ENCODE measurements at regions not wholly inside any gene's neighbourhood (a gene's known extent, or its start where the extent isn't known, plus 50 kb on each side); places are given as distances from the start of the nearest gene placed in this dataset.

DNA sequence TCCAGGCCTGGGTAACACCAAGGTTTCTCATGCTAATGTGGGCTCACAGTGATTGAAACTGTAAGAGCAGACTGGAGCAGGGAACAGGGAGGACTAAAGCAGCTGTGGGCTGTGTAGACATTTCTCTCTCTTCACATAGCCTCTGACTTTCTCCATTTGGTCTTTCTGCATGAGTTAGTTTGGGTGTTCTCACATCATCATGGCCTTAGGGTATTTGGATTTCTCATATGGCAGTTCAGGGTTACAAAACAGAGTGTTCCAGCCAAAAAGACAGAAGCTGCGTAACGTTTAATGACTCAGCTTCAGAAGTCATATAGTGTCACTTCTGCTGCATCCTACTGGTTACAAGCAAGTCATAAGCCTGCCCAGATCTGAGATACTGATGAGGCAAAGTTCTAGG, 52.0 kb upstream of the OSBPL8 start:
- Histone ChIP-seq H3K4me1 (ENCODE audit: control insufficient read depth, low read depth, low read length) (peaks cover 3% of the 10 kb centered on the region), H3K27ac (ENCODE audit: low read length) (no peak overlapping the region), H3K4me3 (ENCODE audit: low read length) (no peak overlapping the region), H3K27me3 (ENCODE audit: control insufficient read depth, insufficient read depth, low read length) (no peaks in the 10 kb centered on the region), H3K9me3 (ENCODE audit: control insufficient read depth, low read depth, low read length) (no peaks in the 10 kb centered on the region), H3K36me3 (ENCODE audit: control insufficient read depth, low read depth, low read length) (no peaks in the 10 kb centered on the region), H3K9ac (ENCODE audit: low read length) (no peak overlapping the region)

DNA sequence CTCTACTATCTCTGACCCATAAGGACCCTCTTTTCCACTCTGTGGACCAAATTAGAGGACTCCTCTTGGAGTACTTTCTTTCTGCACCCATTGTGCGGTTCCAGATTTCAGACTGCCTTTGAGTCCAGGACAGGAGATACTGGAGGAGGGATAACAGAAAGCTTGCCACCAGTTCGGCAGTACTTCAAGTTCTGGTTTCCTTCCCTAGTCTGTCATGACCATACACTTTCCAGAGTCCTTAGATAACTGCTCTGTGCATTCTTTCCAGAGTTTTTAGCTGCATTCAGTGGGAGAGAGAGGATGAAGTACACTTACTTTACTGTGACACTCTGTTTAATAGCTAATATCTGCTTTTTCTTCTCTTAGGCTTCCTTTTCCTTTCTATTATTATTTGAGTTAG, 54.8 kb upstream of the OSBPL8 start:
- H3K9ac ChIP-seq (ENCODE audit: low read length), result no peak overlapping the region
- H3K27me3 ChIP-seq (ENCODE audit: control insufficient read depth, insufficient read depth, low read length), result no peaks in the 10 kb centered on the region
- H3K4me3 ChIP-seq (ENCODE audit: low read length), result no peak overlapping the region
- peaks cover 3% of the 10 kb centered on the region for H3K4me1 ChIP-seq (ENCODE audit: control insufficient read depth, low read depth, low read length)
- H3K27ac ChIP-seq (ENCODE audit: low read length), result no peak overlapping the region
- no peaks in the 10 kb centered on the region for H3K36me3 ChIP-seq (ENCODE audit: control insufficient read depth, low read depth, low read length)
- no peaks in the 10 kb centered on the region for H3K9me3 ChIP-seq (ENCODE audit: control insufficient read depth, low read depth, low read length)

DNA sequence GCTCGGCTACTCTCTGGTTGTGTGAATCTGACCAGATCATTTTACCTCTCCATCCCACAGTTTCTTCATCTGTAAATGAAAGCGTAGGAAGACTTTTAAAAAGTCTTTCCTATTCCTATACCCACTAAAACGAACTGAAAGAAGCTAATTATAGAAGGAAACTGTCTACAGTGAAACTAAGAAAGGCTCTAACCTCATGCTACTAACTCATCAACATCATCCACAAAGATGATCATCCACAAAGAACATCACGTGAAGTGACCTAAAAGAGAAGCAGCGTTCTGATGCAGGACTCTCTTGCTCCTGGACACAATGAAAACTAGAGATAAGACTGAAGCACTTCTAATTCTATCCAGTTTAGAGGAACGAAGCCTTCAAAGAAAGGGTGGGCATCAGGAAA, 58.5 kb upstream of the OSBPL8 start:
- H3K4me3 ChIP-seq (ENCODE audit: low read length), result no peak overlapping the region
- H3K4me1 ChIP-seq (ENCODE audit: control insufficient read depth, low read depth, low read length), result no peaks in the 10 kb centered on the region
- H3K27me3 ChIP-seq (ENCODE audit: control insufficient read depth, insufficient read depth, low read length), result no peaks in the 10 kb centered on the region
- H3K9ac ChIP-seq (ENCODE audit: low read length), result no peak overlapping the region
- no peak overlapping the region for H3K27ac ChIP-seq (ENCODE audit: low read length)
- H3K9me3 ChIP-seq (ENCODE audit: control insufficient read depth, low read depth, low read length), result no peaks in the 10 kb centered on the region
- H3K36me3 ChIP-seq (ENCODE audit: control insufficient read depth, low read depth, low read length), result no peaks in the 10 kb centered on the region

DNA sequence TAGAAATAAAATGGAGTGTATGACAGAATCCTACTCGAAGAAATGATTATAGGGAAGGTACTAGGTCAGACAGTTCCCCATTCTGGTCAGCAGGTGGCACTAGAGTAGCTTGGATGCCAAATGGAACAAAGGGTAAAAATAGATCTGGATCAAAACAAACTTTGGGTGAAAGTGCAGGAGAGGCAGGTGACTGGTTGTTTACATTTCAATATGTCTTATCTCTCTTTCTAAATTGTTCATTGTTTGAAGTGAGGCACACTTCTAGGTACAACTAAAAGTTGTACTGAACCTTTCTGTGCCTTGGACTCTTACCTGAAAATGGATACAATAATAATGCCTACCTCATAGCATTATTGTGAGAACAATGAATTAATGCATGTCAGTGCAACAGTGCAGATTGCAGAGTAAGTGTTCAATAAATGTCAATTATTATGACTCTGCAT, 62.0 kb upstream of the OSBPL8 start:
- H3K4me1 ChIP-seq (ENCODE audit: control insufficient read depth, low read depth, low read length), result no peaks in the 10 kb centered on the region
- no peaks in the 10 kb centered on the region for H3K9me3 ChIP-seq (ENCODE audit: control insufficient read depth, low read depth, low read length)
- H3K27ac ChIP-seq (ENCODE audit: low read length), result no peak overlapping the region
- H3K9ac ChIP-seq (ENCODE audit: low read length), result no peak overlapping the region
- H3K4me3 ChIP-seq (ENCODE audit: low read length), result no peak overlapping the region
- no peaks in the 10 kb centered on the region for H3K27me3 ChIP-seq (ENCODE audit: control insufficient read depth, insufficient read depth, low read length)
- H3K36me3 ChIP-seq (ENCODE audit: control insufficient read depth, low read depth, low read length), result no peaks in the 10 kb centered on the region

DNA sequence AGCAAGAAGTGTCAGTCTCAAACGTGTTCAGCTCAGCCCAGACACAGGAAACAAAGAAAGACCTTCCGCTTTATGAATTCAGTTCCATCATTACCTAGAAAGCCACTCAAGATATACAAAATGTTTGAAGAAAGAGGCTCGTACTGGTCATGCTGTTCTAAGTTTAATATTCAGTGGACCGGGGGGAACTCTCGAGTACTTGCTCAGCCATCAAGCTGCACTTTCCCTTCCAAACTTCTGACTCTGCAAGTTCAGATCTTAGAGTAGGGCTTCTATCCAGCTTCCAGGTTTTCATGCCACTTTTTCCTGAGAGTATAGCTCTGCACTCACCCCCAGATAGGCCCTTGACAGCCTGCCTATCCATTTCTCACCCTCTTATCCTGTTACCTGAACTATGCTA, 62.8 kb upstream of the OSBPL8 start:
- no peaks in the 10 kb centered on the region for H3K4me1 ChIP-seq (ENCODE audit: control insufficient read depth, low read depth, low read length)
- H3K4me3 ChIP-seq (ENCODE audit: low read length), result no peak overlapping the region
- no peak overlapping the region for H3K27ac ChIP-seq (ENCODE audit: low read length)
- H3K9me3 ChIP-seq (ENCODE audit: control insufficient read depth, low read depth, low read length), result no peaks in the 10 kb centered on the region
- H3K36me3 ChIP-seq (ENCODE audit: control insufficient read depth, low read depth, low read length), result no peaks in the 10 kb centered on the region
- no peaks in the 10 kb centered on the region for H3K27me3 ChIP-seq (ENCODE audit: control insufficient read depth, insufficient read depth, low read length)
- no peak overlapping the region for H3K9ac ChIP-seq (ENCODE audit: low read length)

DNA sequence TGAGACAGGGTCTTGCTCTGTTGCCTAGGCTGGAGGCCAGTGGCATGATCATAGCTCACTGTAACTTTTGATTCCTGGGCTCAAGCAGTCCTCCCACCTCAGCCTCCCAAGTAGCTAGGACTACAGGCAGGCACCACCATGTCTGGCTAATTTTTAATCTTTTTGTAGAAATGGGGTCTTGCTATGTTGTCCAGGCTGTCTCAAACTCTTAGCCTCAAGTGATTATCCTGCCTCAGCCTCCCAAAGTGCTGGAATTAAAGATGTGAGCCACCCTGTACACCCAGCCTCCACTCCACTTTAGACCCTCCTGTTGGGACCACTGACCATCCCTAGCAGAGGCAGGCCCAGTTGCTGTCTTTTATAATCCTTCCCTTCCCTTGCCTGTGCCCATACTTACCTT, 63.3 kb upstream of the OSBPL8 start:
- no peaks in the 10 kb centered on the region for H3K4me1 ChIP-seq (ENCODE audit: control insufficient read depth, low read depth, low read length)
- no peak overlapping the region for H3K9ac ChIP-seq (ENCODE audit: low read length)
- no peaks in the 10 kb centered on the region for H3K9me3 ChIP-seq (ENCODE audit: control insufficient read depth, low read depth, low read length)
- no peak overlapping the region for H3K27ac ChIP-seq (ENCODE audit: low read length)
- H3K4me3 ChIP-seq (ENCODE audit: low read length), result no peak overlapping the region
- no peaks in the 10 kb centered on the region for H3K27me3 ChIP-seq (ENCODE audit: control insufficient read depth, insufficient read depth, low read length)
- H3K36me3 ChIP-seq (ENCODE audit: control insufficient read depth, low read depth, low read length), result no peaks in the 10 kb centered on the region

DNA sequence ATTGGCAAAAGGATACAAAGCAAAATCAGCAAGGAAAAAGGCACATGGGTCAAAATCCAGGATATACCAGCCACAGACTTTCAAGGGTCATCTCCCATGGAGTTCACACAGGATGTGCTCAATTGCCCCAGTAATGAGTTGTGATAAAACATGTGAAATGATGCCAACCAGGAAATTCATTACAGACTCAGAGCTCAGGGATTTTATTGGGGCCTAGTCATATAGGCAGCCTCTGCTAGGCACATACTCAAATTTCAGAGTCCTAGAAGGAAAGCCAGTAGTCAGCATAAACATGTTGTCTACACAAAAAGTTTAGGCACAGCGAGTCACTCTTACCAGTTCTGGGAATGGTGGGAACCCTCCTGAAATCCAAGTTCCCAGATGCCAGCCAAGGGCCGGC, 64.4 kb upstream of the OSBPL8 start:
- Histone ChIP-seq H3K9ac (ENCODE audit: low read length) (no peak overlapping the region), H3K36me3 (ENCODE audit: control insufficient read depth, low read depth, low read length) (no peaks in the 10 kb centered on the region), H3K4me3 (ENCODE audit: low read length) (no peak overlapping the region), H3K27ac (ENCODE audit: low read length) (no peak overlapping the region), H3K4me1 (ENCODE audit: control insufficient read depth, low read depth, low read length) (no peaks in the 10 kb centered on the region), H3K9me3 (ENCODE audit: control insufficient read depth, low read depth, low read length) (no peaks in the 10 kb centered on the region), H3K27me3 (ENCODE audit: control insufficient read depth, insufficient read depth, low read length) (no peaks in the 10 kb centered on the region)

DNA sequence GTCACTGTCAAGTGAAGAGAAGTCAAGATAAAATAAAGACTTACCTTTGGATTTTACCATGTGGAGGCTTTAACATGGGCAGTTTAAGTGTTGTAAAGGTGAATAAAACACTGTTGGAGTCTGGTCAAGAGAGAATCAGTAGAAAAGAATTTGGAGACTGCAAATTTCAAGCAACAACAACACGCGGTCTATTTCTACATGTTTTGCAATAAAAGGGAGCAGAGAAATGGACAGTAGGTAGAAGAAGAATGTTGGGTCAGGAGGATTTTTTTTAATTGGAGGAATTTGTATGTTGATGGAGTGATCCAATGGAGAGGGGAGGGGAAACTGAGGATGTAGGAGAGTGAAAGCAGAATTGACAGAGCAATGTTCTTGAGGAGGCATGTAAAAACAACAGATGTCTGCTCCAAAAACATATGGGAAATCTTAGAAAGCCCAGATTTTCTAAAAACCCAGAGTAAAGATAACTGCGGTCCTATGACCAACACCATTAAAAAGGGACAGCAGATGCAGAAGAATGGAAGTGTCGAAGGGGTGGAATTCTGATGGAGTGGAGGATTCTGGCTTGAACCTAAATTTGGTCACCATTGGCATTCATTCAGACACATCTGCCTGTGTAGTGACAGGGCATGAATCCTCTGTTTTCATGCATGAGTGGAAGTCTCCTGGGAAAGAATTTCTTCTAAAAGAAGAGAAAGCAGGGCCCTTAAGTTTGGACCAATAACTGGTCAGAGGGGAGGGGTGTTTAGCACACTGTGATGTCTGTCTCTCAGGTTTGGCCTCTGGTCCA, 68.0 kb upstream of the OSBPL8 start:
- Histone ChIP-seq H3K4me1 (ENCODE audit: control insufficient read depth, low read depth, low read length) (no peaks in the 10 kb centered on the region), H3K4me3 (ENCODE audit: low read length) (no peak overlapping the region), H3K27me3 (ENCODE audit: control insufficient read depth, insufficient read depth, low read length) (no peaks in the 10 kb centered on the region), H3K27ac (ENCODE audit: low read length) (no peak overlapping the region), H3K36me3 (ENCODE audit: control insufficient read depth, low read depth, low read length) (no peaks in the 10 kb centered on the region), H3K9ac (ENCODE audit: low read length) (no peak overlapping the region), H3K9me3 (ENCODE audit: control insufficient read depth, low read depth, low read length) (no peaks in the 10 kb centered on the region)

DNA sequence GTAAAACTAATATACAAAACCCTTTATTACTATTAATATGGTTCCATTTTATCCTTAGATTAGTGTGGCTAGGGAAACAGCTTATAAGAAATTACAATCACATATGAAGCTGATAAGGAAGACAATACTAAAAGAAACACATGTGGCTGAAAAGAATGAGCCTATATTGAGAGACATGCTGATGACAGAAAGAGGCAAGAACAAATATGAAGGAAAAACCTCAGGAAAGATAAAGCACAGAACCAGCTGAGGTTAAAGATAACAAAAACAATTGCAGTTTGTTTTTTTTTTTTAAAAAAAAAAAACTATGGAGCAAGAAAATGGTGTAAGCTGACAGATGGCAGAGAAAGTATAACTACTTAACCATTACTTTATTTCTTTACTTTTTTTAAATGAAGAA, 69.2 kb upstream of the OSBPL8 start:
- peaks cover 10% of the 10 kb centered on the region for H3K4me1 ChIP-seq (ENCODE audit: control insufficient read depth, low read depth, low read length)
- H3K27me3 ChIP-seq (ENCODE audit: control insufficient read depth, insufficient read depth, low read length), result no peaks in the 10 kb centered on the region
- no peak overlapping the region for H3K9ac ChIP-seq (ENCODE audit: low read length)
- H3K36me3 ChIP-seq (ENCODE audit: control insufficient read depth, low read depth, low read length), result no peaks in the 10 kb centered on the region
- H3K9me3 ChIP-seq (ENCODE audit: control insufficient read depth, low read depth, low read length), result no peaks in the 10 kb centered on the region
- H3K27ac ChIP-seq (ENCODE audit: low read length), result no peak overlapping the region
- H3K4me3 ChIP-seq (ENCODE audit: low read length), result no peak overlapping the region

DNA sequence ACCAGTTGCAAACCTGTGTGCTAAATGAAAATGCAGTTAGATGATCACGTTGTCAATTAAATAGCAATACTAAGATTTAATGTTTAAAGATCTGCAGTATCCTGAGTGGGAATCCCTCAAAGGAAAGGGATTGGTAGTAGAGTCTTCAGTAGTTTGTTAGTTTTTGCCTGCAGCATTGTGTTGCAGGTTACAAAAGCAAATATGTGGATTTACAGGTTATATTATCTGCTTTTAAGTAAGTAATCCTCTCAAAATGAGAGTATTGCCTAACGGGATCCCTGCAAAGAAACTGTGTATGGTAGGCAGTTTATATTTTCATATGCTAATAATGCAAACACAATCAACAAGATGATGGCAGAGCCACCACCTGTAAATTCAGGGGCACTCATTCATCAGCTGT, 72.2 kb upstream of the OSBPL8 start:
- Histone ChIP-seq H3K4me3 (ENCODE audit: low read length) (no peak overlapping the region), H3K9ac (ENCODE audit: low read length) (no peak overlapping the region), H3K9me3 (ENCODE audit: control insufficient read depth, low read depth, low read length) (no peaks in the 10 kb centered on the region), H3K27me3 (ENCODE audit: control insufficient read depth, insufficient read depth, low read length) (no peaks in the 10 kb centered on the region), H3K27ac (ENCODE audit: low read length) (no peak overlapping the region), H3K4me1 (ENCODE audit: control insufficient read depth, low read depth, low read length) (peaks cover 26% of the 10 kb centered on the region), H3K36me3 (ENCODE audit: control insufficient read depth, low read depth, low read length) (no peaks in the 10 kb centered on the region)

DNA sequence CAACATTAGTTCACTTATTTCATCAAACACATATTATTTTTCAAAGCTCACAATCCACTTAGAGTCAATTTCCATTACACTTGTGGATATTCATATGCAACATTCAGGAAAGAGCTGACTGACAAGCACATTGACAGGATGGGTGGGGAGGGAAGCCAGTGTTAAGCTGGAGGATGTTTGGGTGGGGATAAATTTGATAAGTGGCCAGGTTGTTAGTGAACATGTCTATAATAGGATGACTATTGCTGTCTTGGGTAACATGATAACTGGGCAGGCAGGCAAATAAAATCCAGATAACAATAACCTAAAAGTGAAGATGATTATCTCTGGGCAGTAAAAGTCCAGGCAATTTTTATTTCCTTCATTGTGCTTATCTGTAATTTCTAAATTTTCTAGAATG, 73.8 kb upstream of the OSBPL8 start:
- Histone ChIP-seq H3K4me1 (ENCODE audit: control insufficient read depth, low read depth, low read length) (peaks cover 26% of the 10 kb centered on the region), H3K9ac (ENCODE audit: low read length) (no peak overlapping the region), H3K4me3 (ENCODE audit: low read length) (no peak overlapping the region), H3K27ac (ENCODE audit: low read length) (no peak overlapping the region), H3K9me3 (ENCODE audit: control insufficient read depth, low read depth, low read length) (no peaks in the 10 kb centered on the region), H3K27me3 (ENCODE audit: control insufficient read depth, insufficient read depth, low read length) (no peaks in the 10 kb centered on the region), H3K36me3 (ENCODE audit: control insufficient read depth, low read depth, low read length) (no peaks in the 10 kb centered on the region)

DNA sequence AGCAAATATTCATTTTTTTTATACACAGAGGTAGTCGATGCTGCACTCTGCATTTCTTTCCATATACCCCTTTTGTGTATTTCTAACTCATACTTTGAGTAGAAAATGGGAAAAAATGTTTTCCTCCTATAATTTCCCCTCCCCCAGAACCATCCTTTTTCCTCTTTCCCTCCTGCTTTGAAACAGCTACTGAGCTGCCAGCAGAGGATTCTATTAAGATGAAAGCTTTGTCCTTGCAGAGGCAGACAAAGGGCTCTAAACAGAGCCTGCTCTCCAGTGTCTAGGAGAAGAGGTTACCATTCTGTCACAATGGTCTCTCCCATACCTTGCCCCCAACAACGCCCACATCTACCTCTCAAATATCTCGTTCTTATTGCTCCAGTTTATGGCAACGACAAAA, 74.6 kb upstream of the OSBPL8 start:
- Histone ChIP-seq H3K4me3 (ENCODE audit: low read length) (no peak overlapping the region), H3K36me3 (ENCODE audit: control insufficient read depth, low read depth, low read length) (no peaks in the 10 kb centered on the region), H3K27me3 (ENCODE audit: control insufficient read depth, insufficient read depth, low read length) (no peaks in the 10 kb centered on the region), H3K4me1 (ENCODE audit: control insufficient read depth, low read depth, low read length) (peaks cover 26% of the 10 kb centered on the region), H3K27ac (ENCODE audit: low read length) (no peak overlapping the region), H3K9ac (ENCODE audit: low read length) (no peak overlapping the region), H3K9me3 (ENCODE audit: control insufficient read depth, low read depth, low read length) (no peaks in the 10 kb centered on the region)
